ENCODE measurements at regions not wholly inside any gene's neighbourhood (a gene's known extent, or its start where the extent isn't known, plus 50 kb on each side); places are given as distances from the start of the nearest gene placed in this dataset.
"Not testable (repeated sequence)": the region's sequence is repeated elsewhere in the genome, so short reads cannot be mapped to it uniquely, and the experiment has no call there.

DNA sequence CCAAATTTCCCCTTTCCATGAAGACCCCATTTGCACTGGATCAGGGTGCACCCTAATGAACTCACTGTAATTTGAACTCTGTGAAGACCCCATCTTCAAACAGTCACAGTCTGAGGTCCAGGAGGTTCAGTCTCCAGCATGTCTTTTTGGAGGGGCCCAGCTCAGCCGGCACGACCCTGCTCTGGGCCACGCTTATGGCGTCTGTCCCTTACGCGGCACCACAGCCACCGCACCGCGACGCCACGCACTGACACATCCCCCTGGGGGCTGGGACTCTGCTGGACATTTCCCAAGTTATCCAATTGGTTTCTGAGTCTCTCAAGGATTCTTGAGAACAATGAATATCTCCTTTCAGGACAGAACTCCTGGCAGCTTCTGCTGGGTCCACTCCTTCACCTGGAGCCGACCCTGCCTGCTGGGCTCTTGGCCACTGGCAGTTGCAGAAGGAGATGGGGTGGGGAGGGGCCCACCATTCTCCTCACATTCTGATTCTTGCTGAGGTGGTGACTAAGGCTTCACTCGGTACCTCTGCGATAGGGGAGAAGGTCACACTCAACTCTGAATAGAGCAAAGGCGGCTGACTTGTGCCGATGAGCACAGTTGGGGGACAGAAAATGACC, 124.0 kb downstream of the RTP5 start:
- DNase-seq (ENCODE audit: extremely low read depth in 1 of 11, low read depth in 9 of 11, low spot score in 4 of 11), result no peak

DNA sequence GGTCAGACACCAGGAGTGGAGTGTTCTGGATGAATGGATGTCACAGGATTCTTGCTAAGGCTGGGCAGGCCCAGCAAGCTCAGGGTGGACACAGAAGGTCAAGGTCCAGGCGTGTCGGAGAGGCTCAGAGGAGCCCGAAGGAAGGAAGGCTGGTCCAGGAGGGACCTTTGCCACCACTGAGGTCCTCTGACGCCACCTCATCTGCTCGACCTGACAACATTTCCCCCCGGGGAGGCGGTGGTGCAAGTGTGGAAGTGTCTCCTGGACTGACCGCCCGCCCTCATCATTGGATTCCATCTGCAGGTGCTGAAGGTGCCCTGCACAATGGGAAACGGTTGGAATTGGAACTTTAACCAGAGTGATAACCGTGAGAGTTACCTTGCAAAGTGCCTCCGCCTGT, 124.6 kb downstream of the RTP5 start:
- no peak for DNase-seq (ENCODE audit: extremely low read depth in 1 of 11, low read depth in 9 of 11, low spot score in 4 of 11)

DNA sequence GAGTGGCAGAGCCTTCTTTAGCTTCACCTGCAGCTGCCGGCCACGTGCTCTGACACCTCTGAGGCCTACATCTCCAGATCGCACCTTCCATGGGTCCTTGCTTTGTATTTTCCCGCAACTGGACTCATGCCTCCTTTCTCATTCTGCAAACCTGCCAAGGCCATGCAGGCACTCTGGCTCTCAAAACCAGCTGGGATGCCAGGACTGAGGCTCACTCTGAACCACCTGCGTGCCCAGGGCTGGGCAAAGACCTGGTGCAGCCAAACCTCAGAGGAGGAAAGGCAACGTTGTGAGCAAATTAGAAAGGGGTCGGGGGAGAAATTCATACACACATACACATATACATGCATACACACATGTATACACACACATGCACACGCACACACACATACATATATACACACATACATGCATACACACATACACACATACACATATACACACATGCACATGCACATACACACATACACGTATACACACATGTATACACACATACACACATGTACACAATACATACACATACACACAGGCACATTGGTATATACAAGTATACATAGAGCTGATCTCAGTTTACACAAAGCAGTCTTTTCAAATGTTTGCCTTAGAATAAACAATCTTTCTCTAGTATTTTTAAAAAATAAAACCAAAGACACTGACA, 125.2 kb downstream of the RTP5 start:
- DNase-seq (ENCODE audit: extremely low read depth in 1 of 11, low read depth in 9 of 11, low spot score in 4 of 11), result no peak

DNA sequence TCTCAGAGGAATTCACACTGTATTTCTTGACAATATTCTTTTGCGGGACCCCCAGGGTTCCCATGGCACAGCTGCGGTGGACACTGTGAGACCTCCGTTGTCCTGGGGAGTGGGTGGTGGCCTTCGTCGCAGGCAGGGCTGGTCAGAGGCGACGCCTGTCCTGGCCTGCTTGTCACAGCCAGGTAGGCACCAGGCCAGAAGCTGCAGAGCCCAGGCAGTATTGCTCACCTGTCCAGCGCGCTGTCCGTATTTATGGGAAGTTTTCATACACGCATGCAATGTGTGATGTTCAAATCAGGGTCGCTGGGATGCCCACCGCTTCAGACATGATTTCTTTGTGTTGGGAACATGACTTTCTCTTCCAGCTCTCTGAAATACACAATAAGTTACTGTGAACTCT, 126.6 kb downstream of the RTP5 start:
- DNase-seq (ENCODE audit: extremely low read depth in 1 of 11, low read depth in 9 of 11, low spot score in 4 of 11), result no peak

DNA sequence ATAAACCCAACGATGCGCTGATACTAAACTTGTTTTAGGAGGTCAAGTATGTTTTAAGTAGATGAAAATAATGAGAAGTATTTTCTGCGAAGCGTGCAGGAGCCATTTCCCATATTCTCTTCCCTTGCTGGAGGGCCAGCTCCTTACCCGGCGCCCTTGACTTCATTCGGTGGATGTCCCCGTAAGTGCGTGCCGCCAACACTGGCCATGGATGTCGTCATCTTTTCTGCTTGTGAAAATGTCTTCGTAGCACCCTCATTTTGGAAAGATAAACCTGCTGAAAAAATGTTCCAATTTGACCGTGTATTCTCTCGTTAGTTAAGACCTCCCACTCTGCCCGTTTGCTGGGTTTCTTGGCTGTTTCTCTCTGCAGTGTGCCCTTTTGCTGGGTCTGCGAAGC, 127.5 kb downstream of the RTP5 start:
- DNase-seq (ENCODE audit: extremely low read depth in 1 of 11, low read depth in 9 of 11, low spot score in 4 of 11), result no peak

DNA sequence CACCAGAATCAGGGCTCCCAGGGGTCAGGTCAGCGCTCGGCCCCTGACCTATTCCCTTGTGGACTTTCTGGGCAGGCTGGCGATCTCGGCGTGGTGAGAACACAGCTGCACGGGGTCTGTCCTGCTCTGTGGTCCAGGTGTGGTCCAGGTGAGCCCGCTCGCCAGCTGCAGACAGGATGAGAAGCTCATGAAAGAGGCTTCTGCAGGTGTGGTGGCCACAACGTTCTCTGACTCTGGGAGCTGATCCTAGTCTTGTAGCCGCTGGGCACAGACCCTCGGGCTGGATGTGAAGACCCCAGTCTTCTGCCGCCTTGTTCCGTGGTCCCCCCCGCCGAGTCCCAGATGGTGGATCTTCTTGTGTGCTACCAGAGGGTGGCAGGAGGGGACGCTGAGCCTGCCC, 129.7 kb downstream of the RTP5 start:
- no peak for DNase-seq (ENCODE audit: extremely low read depth in 1 of 11, low read depth in 9 of 11, low spot score in 4 of 11)

DNA sequence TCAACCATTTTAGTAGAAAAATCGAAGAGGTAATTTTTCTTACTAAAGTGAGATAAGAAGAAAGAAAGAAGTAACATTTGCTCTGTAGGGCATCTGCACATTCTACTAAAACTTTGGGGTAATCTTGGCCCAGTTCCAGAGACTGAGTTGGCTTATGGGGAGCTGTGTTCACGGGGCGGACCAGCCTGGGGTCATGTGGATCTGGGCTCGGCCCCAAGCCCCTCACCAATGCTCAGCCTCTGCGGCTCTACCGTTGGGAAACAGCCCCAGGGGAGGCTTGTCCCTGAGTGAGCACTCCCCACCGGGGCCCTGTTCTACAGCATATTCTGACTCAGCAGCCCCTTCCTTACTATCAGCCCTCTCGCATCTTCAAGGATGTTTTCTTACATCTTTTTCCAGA, 132.3 kb downstream of the RTP5 start:
- DNase-seq (ENCODE audit: extremely low read depth in 1 of 11, low read depth in 9 of 11, low spot score in 4 of 11), result no peak

DNA sequence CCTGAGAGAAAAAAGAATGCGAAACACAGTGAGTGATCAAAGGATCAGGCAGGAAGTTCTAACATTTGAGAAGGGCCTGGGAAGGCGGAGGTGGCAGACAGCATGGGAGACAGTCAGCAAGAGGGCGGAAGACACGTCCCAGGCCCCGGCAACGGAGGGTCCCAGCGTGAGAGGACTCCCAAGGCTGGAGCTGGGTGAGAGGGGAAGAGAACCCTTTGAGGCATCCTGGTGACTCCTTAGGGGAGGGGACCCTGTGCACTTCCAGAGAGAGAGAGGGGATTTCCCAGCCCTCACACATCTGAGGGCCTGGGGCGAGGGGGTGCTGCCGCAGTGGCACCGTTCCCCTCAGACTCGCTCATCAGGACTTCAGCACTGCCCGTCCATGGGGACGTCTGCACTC, 133.4 kb downstream of the RTP5 start:
- no peak for DNase-seq (ENCODE audit: extremely low read depth in 1 of 11, low read depth in 9 of 11, low spot score in 4 of 11)

DNA sequence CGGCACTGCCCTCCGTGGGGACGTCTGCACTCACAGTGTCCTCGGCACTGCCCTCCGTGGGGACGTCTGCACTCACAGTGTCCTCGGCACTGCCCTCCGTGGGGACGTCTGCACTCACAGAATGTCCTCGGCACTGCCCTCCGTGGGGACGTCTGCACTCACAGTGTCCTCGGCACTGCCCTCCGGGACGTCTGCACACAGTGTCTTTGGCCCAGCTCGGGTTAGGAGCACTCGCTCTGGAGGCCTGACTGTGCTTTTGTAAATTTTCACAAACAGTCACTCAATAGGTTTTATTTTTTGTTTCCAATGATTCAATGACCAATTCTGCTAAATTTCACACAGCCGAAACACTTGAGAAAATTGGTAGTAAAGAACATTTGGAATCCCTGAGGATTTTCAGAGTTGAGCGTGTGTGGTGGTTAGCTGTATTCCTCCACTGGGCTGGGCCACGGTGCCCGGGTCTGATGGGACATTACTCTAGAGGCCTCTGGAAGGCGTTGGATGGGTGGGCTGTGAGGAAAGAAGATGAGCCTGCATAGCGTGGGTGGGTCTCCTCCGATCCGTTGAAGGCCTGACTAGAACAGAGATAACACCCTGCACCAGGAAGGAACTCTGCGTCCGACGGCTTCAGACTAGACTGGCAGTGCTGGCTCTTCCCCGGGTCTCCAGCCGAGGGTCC, 134.8 kb downstream of the RTP5 start:
- no peak for DNase-seq (ENCODE audit: extremely low read depth in 1 of 11, low read depth in 9 of 11, low spot score in 4 of 11)

DNA sequence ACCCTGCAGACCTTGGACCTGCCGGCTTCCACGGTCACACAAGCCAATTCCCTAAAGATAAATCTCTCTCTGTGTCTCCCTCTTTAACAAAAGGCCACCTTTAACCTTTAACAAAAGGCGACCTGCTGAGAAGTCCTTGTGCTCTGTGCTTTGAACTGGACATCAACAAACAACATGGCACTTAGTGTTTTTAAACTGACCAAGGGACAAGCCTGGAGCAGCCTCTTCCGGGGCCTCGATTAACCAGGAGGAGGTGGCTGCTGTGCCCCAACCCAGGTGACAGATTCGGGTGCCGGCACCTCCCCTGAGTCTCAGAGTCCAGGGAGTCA, 135.3 kb downstream of the RTP5 start:
- DNase-seq (ENCODE audit: extremely low read depth in 1 of 11, low read depth in 9 of 11, low spot score in 4 of 11), result no peak

DNA sequence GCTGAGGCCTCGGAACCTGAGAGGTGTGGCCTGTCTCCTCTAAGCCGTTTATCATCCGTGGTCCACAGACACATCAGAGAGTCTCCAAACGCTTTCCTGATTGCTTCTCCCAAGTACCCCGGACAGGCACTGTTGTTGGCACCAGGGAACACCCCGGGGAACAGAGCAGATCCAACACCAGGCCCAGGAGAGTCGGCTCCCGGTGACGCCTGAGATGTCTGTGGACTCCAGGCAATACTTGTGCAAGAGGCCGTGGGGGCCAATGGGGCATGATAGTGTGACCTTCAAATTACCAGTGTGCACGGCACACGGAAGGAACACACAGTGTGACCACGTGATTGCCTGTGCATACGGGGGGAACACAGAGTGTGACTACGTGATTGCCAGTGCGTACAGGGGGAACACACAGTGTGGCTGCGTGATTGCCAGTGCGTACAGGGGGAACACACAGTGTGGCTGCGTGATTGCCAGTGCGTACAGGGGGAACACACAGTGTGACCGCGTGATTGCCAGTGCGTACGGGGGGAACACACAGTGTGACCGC, 136.6 kb downstream of the RTP5 start:
- DNase-seq (ENCODE audit: extremely low read depth in 1 of 11, low read depth in 9 of 11, low spot score in 4 of 11), result not testable (repeated sequence)

DNA sequence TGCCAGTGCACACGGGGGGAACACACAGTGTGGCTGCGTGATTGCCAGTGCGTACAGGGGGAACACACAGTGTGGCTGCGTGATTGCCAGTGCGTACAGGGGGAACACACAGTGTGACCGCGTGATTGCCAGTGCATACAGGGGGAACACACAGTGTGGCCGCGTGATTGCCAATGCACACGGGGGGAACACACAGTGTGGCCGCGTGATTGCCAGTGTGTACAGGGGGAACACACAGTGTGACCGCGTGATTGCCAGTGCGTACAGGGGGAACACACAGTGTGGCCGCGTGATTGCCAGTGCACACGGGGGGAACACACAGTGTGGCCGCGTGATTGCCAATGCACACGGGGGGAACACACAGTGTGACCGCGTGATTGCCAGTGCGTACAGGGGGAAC, 139.4 kb downstream of the RTP5 start:
- not testable (repeated sequence) for DNase-seq (ENCODE audit: extremely low read depth in 1 of 11, low read depth in 9 of 11, low spot score in 4 of 11)

DNA sequence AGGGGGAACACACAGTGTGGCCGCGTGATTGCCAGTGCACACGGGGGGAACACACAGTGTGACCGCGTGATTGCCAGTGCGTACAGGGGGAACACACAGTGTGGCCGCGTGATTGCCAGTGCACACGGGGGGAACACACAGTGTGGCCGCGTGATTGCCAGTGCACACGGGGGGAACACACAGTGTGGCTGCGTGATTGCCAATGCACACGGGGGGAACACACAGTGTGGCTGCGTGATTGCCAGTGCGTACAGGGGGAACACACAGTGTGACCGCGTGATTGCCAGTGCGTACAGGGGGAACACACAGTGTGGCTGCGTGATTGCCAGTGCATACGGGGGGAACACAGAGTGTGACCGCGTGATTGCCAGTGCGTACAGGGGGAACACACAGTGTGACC, 140.3 kb downstream of the RTP5 start:
- not testable (repeated sequence) for DNase-seq (ENCODE audit: extremely low read depth in 1 of 11, low read depth in 9 of 11, low spot score in 4 of 11)

DNA sequence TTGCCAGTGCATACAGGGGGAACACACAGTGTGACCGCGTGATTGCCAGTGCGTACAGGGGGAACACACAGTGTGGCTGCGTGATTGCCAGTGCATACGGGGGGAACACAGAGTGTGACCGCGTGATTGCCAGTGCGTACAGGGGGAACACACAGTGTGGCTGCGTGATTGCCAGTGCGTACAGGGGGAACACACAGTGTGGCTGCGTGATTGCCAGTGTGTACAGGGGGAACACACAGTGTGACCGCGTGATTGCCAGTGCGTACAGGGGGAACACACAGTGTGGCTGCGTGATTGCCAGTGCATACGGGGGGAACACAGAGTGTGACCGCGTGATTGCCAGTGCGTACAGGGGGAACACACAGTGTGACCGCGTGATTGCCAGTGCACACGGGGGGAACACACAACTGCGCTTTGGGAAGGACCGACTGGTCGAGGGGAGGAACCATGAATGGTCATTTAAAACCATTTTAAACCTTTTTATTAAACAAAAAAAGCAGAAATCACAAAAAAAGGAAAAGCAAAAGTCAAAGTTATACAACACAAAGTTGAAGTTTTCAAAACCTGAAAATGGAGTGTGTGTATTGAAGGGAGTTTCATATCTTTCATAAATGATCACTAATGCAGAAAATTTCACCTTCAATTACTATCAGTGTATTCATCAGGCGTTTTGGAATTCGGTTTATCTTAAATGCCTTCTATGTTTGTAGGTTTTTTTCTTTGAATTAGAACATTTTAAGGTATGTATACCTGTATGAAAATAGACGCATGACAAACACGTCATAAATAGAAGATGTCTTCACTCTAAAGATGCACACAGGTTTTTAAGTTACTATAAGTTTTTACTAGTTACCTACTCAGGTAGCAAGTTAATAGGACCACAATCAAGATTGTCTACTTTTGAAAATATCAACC, 141.0 kb downstream of the RTP5 start:
- not testable (repeated sequence) for DNase-seq (ENCODE audit: extremely low read depth in 1 of 11, low read depth in 9 of 11, low spot score in 4 of 11)

DNA sequence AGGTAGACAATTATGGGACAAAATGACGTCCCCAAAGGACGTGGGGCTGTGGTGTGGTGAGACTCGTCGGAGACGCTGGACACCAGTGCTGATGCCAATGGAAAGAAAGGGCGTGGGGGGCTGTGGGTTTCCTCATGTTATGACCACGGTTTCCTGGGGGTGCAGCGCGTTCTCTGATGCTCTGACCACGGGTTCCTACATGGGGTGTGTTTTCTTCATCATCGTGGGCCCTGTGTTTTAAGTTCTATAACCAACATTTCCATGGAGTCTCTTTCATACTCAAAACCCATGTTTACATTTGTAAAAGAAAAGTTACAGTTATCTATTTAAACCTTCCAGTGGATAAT, 141.6 kb downstream of the RTP5 start:
- no peak for DNase-seq (ENCODE audit: extremely low read depth in 1 of 11, low read depth in 9 of 11, low spot score in 4 of 11)

DNA sequence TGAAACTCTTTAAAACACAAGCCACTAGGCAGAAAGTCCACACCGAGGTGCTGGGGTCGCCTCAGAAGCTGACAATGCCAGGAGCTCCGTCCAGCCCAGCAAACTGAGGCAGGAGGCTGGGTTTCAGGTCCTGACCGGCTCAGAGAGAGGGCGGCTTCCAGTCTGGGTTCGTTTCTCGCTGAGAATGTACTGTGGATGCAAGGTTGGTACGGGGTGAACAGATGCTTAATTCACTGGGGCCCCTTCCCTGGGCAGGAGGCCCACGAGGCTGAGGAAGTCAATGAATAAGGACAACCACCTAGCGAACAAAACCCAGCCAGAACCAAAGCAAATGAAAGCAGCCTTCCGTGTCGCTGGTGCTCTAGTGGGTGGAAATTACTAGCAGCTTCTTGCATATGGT, 142.0 kb downstream of the RTP5 start:
- no peak for DNase-seq (ENCODE audit: extremely low read depth in 1 of 11, low read depth in 9 of 11, low spot score in 4 of 11)

DNA sequence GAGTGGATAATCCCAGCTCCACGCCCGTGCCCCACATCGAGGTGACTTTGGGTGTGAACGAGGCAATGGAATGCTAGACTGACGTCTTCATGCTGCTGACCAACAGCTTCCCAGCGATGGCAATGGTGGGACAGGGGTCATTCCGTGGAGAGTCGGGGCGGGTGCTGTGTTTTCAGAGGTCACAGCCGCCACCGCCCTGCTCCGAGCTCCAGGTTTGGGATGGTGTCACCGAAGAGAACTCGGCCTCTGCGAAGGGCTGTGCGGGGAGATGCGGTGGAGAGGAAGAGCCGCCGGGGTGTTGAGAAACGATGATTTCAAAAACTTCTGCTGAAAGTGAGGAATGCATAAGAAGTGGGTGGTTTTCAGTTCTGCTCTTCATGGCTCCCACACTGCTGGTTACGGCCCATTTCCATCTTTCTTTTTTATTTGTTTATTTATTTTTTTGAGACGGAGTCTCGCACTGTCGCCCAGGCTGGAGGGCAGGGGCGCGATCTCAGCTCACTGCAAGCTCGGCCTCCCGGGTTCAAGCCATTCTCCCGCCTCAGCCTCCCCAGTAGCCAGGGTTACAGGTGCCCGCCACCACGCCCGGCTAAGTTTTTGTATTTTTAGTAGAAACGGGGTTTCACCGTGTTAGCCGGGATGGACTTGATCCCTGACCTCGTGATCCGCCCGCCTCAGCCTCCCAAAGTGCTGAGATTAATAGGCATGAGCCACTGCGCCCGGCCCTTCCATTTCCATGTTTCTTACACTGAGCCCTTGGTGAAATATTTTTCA, 142.6 kb downstream of the RTP5 start:
- no peak for DNase-seq (ENCODE audit: extremely low read depth in 1 of 11, low read depth in 9 of 11, low spot score in 4 of 11)

DNA sequence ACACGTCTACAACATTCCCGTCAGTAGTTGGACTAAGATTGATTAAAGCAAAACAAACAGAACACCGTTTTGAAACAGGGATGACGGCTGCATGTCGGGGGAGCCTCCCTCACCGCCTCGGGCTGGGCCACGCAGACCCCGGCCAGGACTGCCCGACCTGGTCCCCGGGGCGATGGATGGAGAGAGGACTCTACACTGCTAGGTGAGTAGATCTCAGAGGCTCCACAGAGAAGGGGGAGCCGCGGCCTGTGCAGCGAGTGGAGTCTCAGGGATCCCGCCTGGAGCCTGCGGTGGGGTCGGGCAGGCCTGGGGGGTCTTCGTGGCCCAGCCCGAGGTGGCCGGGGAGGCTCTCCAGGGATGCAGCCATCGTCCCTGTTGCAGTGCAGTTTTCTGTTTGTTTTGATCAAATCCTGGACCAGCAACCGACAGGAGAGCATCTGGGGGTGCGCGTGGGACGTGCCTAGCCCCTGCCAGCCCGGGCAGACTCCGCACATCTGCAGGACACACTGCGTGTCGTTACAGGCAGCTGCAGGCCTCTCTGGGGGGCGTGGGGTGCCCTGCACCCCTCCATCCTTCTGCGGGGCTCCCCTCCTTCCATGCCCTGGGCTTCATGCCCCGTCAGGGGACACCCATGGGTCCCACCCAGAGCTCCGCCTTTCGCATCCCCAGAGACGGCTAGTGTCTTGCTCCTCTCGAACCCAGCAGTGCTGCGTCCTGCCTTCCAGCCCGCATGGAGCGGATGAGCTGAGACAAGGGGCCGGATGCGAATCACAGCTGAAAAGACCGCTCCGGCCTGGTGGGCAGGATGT, 143.6 kb downstream of the RTP5 start:
- no peak for DNase-seq (ENCODE audit: extremely low read depth in 1 of 11, low read depth in 9 of 11, low spot score in 4 of 11)

Measured in renal cortex interstitium (tissue), 11 donors.